SKM-1 (cell line): ENCODE measurements at regions not wholly inside any gene's neighbourhood (a gene's known extent, or its start where the extent isn't known, plus 50 kb on each side); places are given as distances from the start of the nearest gene placed in this dataset.

Experiments used
- DNase-seq: peaks from one replicate; lab custom pipeline; 2025; ENCODE audit not compliant: unreplicated experiment; lab: John Stamatoyannopoulos, UW

- DNase-seq = no peak
Measured at GRCh38 chr16:11401161-11402050, 56.1 kb downstream of the RMI2 start.

- DNase-seq = no peak
Measured at GRCh38 chr16:11402051-11402744, 56.9 kb downstream of the RMI2 start.

DNA sequence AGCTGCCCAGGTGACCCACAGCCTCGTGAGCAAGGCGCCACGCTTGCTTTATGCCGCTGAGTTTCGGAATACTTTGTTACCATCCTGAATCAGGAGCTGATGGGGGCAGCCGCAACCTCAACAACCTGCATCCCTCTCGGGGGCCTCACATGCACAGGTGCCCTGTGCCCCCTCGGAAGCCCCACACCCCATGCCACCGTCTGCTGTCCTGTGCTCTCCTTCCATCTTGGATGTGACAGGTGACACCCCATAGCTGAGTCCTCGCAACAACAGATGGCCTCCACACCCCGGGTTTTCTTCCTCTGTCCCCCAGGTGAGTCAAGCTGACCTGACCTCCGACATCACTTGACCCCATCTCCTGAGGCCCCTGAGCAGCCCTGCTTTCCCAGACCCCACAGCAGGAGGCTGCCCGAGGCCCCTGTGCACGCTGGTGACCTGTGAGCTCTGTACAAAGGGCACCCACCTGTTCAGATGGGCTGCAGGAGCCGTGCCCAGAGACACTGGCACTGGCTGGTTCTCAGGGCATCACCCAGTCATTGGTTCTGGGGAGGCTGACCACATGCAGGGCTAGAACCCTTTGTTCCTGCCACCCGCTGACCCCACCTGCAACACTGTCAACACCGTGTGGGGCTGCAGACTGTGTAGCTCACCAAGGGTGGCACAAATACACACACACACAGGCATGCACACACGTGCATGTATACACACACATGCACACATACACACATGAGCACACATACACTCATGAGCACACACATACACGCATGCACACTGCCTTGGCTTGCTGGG, 57.7 kb downstream of the RMI2 start:
- DNase-seq = no peak

DNA sequence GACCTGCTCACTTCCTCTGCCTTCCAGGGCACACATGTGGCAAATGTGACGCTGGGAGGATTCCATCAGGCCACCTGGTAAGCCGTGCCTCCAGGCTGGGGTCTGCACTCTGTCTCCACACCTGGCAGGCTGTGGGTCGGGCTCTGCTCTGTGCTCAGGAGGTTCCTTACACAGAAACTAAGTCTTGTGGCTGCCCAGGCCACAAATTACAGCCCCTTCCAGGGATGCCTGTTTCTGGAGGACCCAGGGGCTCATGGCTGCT, 58.2 kb downstream of the RMI2 start:
- no peak for DNase-seq

- DNase-seq = no peak
Measured at GRCh38 chr16:11403920-11404319, 58.7 kb downstream of the RMI2 start.

GRCh38 chr16:11404603-11405002, 59.3 kb downstream of the RMI2 start:
- no peak for DNase-seq

DNA sequence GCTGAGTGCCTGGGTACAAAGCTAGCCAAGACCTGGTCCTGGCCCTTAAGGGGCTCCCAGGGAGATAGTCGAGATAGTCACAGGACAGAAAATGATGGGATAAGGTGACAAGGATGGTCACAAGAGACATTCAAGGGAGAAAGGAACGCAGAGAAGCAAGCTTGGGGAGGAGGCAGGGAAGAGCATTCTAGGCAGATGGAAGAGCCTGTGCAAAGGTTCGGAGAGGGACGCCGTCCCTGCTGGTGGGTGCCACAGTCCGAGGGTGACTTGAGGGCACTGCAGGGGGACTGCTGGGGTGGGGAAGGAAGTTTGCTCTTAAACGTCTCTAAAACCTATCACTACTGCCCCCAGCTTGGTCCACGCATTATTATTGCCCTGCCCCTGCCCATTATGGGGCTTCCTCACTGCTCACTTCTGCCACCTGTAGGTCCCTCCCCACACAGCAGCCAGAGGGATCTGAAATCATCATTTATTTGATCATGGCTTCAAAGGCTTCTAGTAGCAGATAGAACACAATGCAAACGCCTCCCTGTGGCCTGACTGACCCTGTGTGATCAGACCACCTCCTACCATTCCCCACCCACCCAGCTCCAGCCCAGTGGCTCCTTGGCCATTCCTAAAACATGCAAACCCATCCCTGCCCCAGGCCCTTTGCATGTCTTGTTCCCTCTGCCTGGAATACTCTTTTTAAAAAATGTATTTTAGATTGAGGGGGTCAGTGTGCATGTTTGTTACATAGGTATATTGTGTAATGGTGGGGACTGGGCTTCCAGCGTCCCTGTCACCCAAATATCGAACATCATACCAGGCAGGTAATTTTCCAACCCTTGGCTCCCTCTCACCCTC, 60.3 kb downstream of the RMI2 start:
- DNase-seq = peak; percentile 23

DNA sequence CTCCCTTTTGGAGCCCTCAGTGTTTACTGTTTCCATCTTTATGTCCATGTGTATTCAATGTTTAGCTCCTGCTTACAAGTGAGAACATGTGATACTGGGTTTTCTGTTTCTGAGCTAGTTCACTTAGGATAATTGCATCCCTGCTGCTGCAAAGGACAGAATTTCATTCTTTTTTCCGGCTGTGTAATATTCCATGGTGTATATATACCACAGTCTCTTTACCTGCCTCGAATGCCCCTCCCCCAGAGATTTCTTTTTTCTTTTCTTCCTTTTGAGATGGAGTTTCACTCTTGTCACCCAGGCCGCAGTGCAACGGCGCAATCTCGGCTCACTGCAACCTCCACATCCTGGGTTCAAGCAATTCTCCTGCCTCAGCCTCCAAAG, 60.9 kb downstream of the RMI2 start:
- DNase-seq = no peak

GRCh38 chr16:11407047-11407982, 62.1 kb downstream of the RMI2 start:
- DNase-seq = peak; percentile 53

DNA sequence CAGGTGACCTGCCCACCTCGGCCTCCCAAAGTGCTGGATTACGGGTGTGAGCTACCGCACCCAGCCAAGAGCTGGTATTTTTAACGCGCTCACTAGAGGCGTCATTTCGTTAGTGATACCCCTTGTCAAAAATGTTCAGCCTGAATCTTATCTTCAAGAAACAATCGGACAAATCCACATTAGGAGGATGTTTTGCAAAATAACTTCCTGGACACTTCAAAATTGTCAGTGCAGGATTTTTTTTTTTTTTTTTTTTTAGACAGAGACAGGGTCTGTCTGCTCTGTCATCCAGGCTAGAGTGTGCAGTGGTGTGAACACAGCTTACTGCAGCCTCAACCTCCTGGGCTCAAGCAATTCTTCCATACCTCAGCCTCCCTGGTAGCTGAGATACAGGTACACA, 63.0 kb downstream of the RMI2 start:
- no peak for DNase-seq

GRCh38 chr16:11409398-11409797, 64.1 kb downstream of the RMI2 start:
- no peak for DNase-seq

- DNase-seq = no peak
Measured at GRCh38 chr16:11410376-11411058, 65.3 kb downstream of the RMI2 start.

GRCh38 chr16:11411059-11411550, 65.8 kb downstream of the RMI2 start:
- DNase-seq = no peak

GRCh38 chr16:11412175-11412904, 67.1 kb downstream of the RMI2 start:
- no peak for DNase-seq

GRCh38 chr16:11412965-11413887, 68.0 kb downstream of the RMI2 start:
- DNase-seq = no peak

DNA sequence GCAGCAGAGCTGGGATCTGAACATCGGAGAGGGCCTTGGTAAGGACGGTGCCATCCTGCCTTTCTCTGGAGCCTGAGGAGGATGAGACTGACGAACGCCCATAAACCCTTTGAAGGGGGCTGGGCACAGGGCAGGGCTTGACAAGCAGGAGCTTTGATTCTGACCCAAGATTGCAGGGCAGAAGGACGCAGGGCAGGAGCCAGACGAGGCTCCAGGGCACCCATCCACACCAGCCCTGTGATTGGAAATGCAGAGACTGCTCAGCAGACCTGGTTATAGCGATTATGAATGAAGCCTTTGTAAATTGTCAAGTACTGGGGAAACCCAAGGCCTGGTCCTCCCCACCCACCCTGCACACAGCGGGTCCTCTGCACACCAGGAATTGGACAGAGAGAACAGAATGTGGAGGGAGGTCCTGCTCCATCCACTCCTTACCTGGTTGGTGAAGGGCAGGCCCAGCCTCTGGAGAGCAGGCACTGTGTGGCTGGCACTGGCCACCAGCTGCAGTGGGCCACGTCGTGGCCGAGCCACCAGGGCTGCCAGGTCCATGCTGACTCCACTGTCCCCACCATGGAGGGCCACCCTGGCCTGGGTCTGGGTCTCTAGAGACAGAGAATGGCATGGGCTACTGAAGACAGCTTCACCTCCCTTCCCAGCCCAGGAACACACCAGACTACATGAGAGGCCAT, 68.8 kb downstream of the RMI2 start:
- no peak for DNase-seq
